ENCODE measurements at regions not wholly inside any gene's neighbourhood (a gene's known extent, or its start where the extent isn't known, plus 50 kb on each side); places are given as distances from the start of the nearest gene placed in this dataset.

DNA sequence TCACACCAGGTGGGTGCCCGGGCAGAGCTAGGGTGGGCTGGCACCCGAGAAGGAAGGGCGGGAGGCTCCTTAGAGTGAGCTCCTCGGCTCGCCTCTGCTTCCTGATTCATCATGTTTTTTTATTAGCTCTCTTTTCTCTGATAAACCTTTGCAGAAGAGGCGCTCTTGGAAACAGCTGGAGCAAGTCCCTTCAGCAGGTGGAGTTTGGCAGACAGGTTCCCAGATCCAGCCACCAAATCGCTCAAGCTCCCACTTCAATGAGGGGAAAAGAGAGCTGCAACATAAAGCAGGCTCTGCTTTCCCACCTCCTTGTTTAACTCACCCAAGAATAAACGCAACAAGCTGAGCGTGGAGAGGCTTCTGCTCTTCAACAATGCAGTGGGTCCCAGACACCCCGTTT is 244.8 kb downstream of the TSHZ3 start:
- no peaks in the 10 kb centered on the region; a peak in 1 of 7 replicates for H3K27me3 ChIP-seq (replicated peaks in 1 of 4; ENCODE audit: control insufficient read depth in 3 of 4, extremely low read depth in 1 of 4, insufficient read depth in 3 of 4, low read length in 3 of 4)
- H3K9ac ChIP-seq (replicated peaks in 1 of 4; ENCODE audit: extremely low read depth in 1 of 4, low read depth in 3 of 4, low read length in 3 of 4) = no peak overlapping the region
- no peaks in the 10 kb centered on the region for H3K79me1 ChIP-seq (ENCODE audit: low read depth, low read length)
- H3K56ac ChIP-seq (replicated peaks; ENCODE audit: insufficient read length, low read depth, low read length) = no peak overlapping the region
- H2BK20ac ChIP-seq (ENCODE audit: low read length) = no peak overlapping the region
- no peaks in the 10 kb centered on the region for H3K36me3 ChIP-seq (ENCODE audit: control insufficient read depth in 2 of 4, insufficient read depth in 4 of 4, low read length in 3 of 4)
- FAIRE-seq (no peak), DNase-seq (ENCODE audit: low read depth in 1 of 2, low spot score in 2 of 2) (no peak)
- H3K4me3 ChIP-seq (ENCODE audit: extremely low read depth in 1 of 4, insufficient read depth in 2 of 4, low read depth in 3 of 4, low read length in 4 of 4) = no peak overlapping the region
- no peak overlapping the region for H3K4ac ChIP-seq (replicated peaks; ENCODE audit: insufficient read length, low read depth, low read length)
- H3K4me2 ChIP-seq (ENCODE audit: insufficient read depth in 1 of 2, low read depth in 2 of 2, low read length in 2 of 2) = no peak overlapping the region
- H2BK12ac ChIP-seq (ENCODE audit: low read depth, low read length) = 0 out of 2 replicates have a peak overlapping the region, but pooled peaks have one; percentile 33
- no peaks in the 10 kb centered on the region for H3K9me3 ChIP-seq (ENCODE audit: insufficient read depth in 2 of 2, low read depth in 1 of 2, low read length in 1 of 2)
- no peak overlapping the region for H2BK15ac ChIP-seq (ENCODE audit: low read length)
- H3K23me2 ChIP-seq (ENCODE audit: low read depth, low read length) = no peaks in the 10 kb centered on the region
- no peak overlapping the region for H2AFZ ChIP-seq (ENCODE audit: low read length)
- no peak overlapping the region for H4K8ac ChIP-seq (ENCODE audit: extremely low read depth, insufficient read depth, low read length)
- H3K4me1 ChIP-seq (replicated peaks in 1 of 4; ENCODE audit: control insufficient read depth in 3 of 4, insufficient read depth in 4 of 4, low read length in 3 of 4) = peaks cover 4 to 17% (median 7%) of the 10 kb centered on the region in 4 experiments; a peak in 3 of 7 replicates
- no peaks in the 10 kb centered on the region for H4K20me1 ChIP-seq (replicated peaks in 1 of 2; ENCODE audit: control insufficient read depth in 1 of 2, insufficient read depth in 2 of 2, low read length in 2 of 2)
- no peak overlapping the region for H4K91ac ChIP-seq (replicated peaks; ENCODE audit: insufficient read length, low read length)
- no peak overlapping the region for H4K5ac ChIP-seq (ENCODE audit: insufficient read length, low read depth, low read length)
- no peak overlapping the region for H3K14ac ChIP-seq (ENCODE audit: insufficient read length)
- H2BK120ac ChIP-seq (replicated peaks; ENCODE audit: low read depth, low read length) = no peak overlapping the region
- POLR2A ChIA-PET (ENCODE audit: partially characterized antibody) = no interaction called here
- no peak overlapping the region for H3K18ac ChIP-seq (ENCODE audit: extremely low read depth, low read length)
- no peaks in the 10 kb centered on the region for H3K79me2 ChIP-seq (ENCODE audit: control insufficient read depth in 1 of 2, insufficient read depth in 2 of 2, low read length in 2 of 2)
- 88% methylated on average over 5 of the region's 10 CpGs; no CpG with 5 or more reads in 1 of the 2 experiments for WGBS, 2 experiments (ENCODE audit: extremely low coverage in 1 of 2, insufficient coverage in 1 of 2, insufficient read length in 1 of 2, insufficient replicate concordance in 2 of 2, low coverage in 1 of 2, low lambda C conversion rate in 2 of 2, missing lambda C conversion rate in 1 of 2)
- no peak overlapping the region for H2AK5ac ChIP-seq (ENCODE audit: low read depth, low read length)
- no peak overlapping the region for H3K23ac ChIP-seq (ENCODE audit: insufficient read length)
- TF ChIP-seq KDM5A (IDR thresholded peaks at IDR 0.05; ENCODE audit: low read length) = no peak
- TF ChIP-seq ASH2L (IDR thresholded peaks at IDR 0.05; ENCODE audit: low read length) = no peak
- TF ChIP-seq CBX8 (IDR thresholded peaks at IDR 0.05; ENCODE audit: borderline replicate concordance, low read depth, low read length) = no peak
- TF ChIP-seq TBP (IDR thresholded peaks at IDR 0.05; ENCODE audit: low read depth, low read length) = no peak
- no peak for TF ChIP-seq TEAD4 (IDR thresholded peaks at IDR 0.05; ENCODE audit: low read depth, low read length)
- TF ChIP-seq HDAC6 (IDR thresholded peaks at IDR 0.05; ENCODE audit: low read depth, low read length) = no peak
- no peak for TF ChIP-seq RBBP5 (IDR thresholded peaks at IDR 0.05; ENCODE audit: borderline replicate concordance, low read depth, low read length)
- no peak for TF ChIP-seq CEBPB (IDR thresholded peaks at IDR 0.05; ENCODE audit: low read depth, low read length)
- no peak for TF ChIP-seq RNF2 (IDR thresholded peaks at IDR 0.05; ENCODE audit: borderline replicate concordance, low read depth, low read length, missing control alignments, poor library complexity, severe bottlenecking)
- TF ChIP-seq POLR2A (IDR thresholded peaks at IDR 0.05; ENCODE audit: control extremely low read depth in 1 of 2, low read depth in 2 of 2, low read length in 2 of 2) = no peak
- no peak for TF ChIP-seq EZH2 (IDR thresholded peaks at IDR 0.05; ENCODE audit: low read depth, low read length, severe bottlenecking)
- H2BK5ac ChIP-seq (ENCODE audit: low read depth, low read length) = no peak overlapping the region
- CTCF ChIA-PET (ENCODE audit: partially characterized antibody) = interaction anchor here (1.6 kb wide), 1 partner anchor 320 kb away, joined by 4 read pairs; no protein-coding TSS in a partner anchor
- H3K27ac ChIP-seq (ENCODE audit: low read depth, low read length) = no peak overlapping the region
